ENCODE measurements at regions not wholly inside any gene's neighbourhood (a gene's known extent, or its start where the extent isn't known, plus 50 kb on each side); places are given as distances from the start of the nearest gene placed in this dataset.
"Not testable (repeated sequence)": the region's sequence is repeated elsewhere in the genome, so short reads cannot be mapped to it uniquely, and the experiment has no call there.

GRCh38 chr11:69205743-69206612 is 50.2 kb downstream of the SMIM38 start:
- H3K36me3 Mint-ChIP-seq (ENCODE audit: low read depth), result no peaks in the 10 kb centered on the region
- no peak overlapping the region for H3K27ac Mint-ChIP-seq
- no peaks in the 10 kb centered on the region for H3K9me3 Mint-ChIP-seq
- no peak overlapping the region for H3K4me3 Mint-ChIP-seq
- no peaks in the 10 kb centered on the region for H3K27me3 Mint-ChIP-seq (ENCODE audit: low read depth)
- DNase-seq (ENCODE audit: low spot score), result no peak
- H3K4me1 Mint-ChIP-seq (ENCODE audit: low read depth), result no peaks in the 10 kb centered on the region

GRCh38 chr11:69206613-69206965 is 50.9 kb downstream of the SMIM38 start:
- not testable (repeated sequence) for H3K4me3 Mint-ChIP-seq; DNase-seq (ENCODE audit: low spot score); H3K27me3 Mint-ChIP-seq (ENCODE audit: low read depth); H3K36me3 Mint-ChIP-seq (ENCODE audit: low read depth); H3K9me3 Mint-ChIP-seq; H3K27ac Mint-ChIP-seq; H3K4me1 Mint-ChIP-seq (ENCODE audit: low read depth)

DNA sequence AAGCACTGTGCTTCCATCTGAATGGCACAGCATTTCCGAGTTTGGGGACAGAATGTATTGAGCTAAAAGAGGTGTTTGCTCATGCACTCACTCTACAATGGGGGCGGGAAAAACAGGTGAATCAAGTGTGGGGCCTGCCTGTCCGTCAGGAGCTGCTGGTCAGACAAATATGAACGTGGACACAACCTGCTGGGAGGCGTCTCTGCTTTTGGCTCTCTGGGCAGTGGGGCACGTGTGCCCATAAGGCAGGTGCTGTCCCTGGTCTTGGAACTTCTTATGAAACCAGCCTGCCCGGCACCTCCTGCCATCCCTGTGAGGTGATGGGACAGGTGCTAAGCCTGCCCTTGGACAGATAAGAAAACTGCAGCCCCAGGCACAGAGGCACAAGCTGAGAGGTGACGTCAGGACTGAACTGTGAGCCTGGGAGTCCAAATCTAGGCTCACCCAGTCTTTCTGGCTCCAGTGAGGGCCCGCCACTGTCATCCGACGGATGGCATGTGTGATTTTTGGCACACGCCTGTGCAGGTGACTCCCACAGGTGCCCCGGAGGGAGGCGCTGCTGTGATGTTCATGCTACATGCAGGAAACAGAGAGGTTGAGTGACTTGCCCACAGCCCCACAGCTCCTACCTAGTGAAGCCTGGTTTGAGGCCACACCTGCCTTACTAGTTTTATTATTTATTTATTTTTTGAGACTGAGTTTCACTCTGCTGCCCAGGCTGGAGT is 51.6 kb downstream of the SMIM38 start:
- Mint-ChIP-seq H3K27ac (no peak overlapping the region), H3K27me3 (ENCODE audit: low read depth) (no peaks in the 10 kb centered on the region), H3K36me3 (ENCODE audit: low read depth) (no peaks in the 10 kb centered on the region), H3K4me3 (no peak overlapping the region), H3K4me1 (ENCODE audit: low read depth) (no peaks in the 10 kb centered on the region), H3K9me3 (no peaks in the 10 kb centered on the region)
- no peak for DNase-seq (ENCODE audit: low spot score)

GRCh38 chr11:69208190-69209037 is 52.7 kb downstream of the SMIM38 start:
- Mint-ChIP-seq H3K4me3 (no peak overlapping the region), H3K4me1 (ENCODE audit: low read depth) (peaks cover 2% of the 10 kb centered on the region), H3K36me3 (ENCODE audit: low read depth) (no peaks in the 10 kb centered on the region), H3K27ac (no peak overlapping the region), H3K27me3 (ENCODE audit: low read depth) (no peaks in the 10 kb centered on the region), H3K9me3 (no peaks in the 10 kb centered on the region)
- no peak for DNase-seq (ENCODE audit: low spot score)

DNA sequence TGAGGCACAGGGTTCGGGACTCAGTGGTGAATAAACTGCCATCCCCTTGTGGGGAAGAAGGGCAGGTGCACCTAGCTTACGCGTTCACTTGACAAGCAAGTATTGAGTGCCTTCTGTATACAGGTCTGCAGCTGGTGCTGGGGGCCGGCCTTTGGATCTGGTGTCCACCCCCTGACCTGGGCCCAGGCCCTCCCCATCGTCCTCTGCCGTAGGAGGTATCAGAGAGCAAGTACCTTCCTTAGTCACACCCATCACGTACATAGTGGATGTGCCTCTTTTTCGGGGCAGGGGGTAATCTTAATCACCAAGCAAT is 53.3 kb downstream of the SMIM38 start:
- Mint-ChIP-seq H3K27me3 (ENCODE audit: low read depth) (no peaks in the 10 kb centered on the region), H3K27ac (no peak overlapping the region), H3K9me3 (no peaks in the 10 kb centered on the region), H3K4me3 (no peak overlapping the region), H3K36me3 (ENCODE audit: low read depth) (no peaks in the 10 kb centered on the region), H3K4me1 (ENCODE audit: low read depth) (peaks cover 6% of the 10 kb centered on the region)
- no peak for DNase-seq (ENCODE audit: low spot score)

- no peaks in the 10 kb centered on the region for H3K36me3 Mint-ChIP-seq (ENCODE audit: low read depth)
- no peaks in the 10 kb centered on the region for H3K27me3 Mint-ChIP-seq (ENCODE audit: low read depth)
- H3K9me3 Mint-ChIP-seq, result no peaks in the 10 kb centered on the region
- no peak overlapping the region for H3K4me3 Mint-ChIP-seq
- H3K27ac Mint-ChIP-seq, result no peak overlapping the region
- DNase-seq (ENCODE audit: low spot score), result no peak
- H3K4me1 Mint-ChIP-seq (ENCODE audit: low read depth), result peaks cover 6% of the 10 kb centered on the region
These were observed 53.9 kb downstream of the SMIM38 start for GRCh38 chr11:69209421-69210309.

DNA sequence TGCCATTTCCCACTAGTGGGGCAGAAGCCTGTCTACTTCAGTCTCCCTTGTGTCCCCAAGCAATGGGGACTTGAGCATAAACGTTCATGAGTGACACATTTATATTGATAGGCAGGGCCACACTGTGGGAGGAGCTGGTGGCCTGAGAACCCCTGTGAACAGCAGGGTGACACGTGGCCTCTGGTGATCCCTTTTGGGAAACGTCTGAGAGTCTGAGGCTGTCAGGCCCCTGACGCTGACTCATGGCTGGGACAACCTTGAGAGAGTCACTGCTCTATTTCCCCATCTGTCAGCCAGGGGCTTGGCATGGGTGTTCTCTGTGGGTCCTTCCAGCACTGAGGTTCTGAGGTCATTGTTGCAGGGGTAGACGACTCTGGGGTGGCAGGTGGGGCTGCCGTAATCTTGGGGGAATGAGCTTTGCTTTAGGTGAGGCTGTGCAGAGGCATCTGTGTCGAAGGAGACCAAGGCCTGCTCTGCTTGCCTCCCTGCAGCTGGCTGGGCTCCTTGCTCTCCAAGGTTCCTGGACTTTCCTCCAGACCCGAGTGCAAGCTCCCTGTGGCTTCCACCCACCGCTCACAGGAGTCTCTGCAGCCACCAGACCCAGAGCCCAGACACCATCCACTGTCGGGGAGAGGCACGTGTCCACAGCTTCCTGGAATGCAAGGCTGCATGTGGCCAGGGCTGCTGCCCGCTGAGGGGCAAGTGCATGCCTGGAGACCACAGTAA is 54.7 kb downstream of the SMIM38 start:
- Mint-ChIP-seq H3K36me3 (ENCODE audit: low read depth) (no peaks in the 10 kb centered on the region), H3K4me3 (no peak overlapping the region), H3K9me3 (no peaks in the 10 kb centered on the region), H3K4me1 (ENCODE audit: low read depth) (peaks cover 6% of the 10 kb centered on the region), H3K27ac (no peak overlapping the region), H3K27me3 (ENCODE audit: low read depth) (no peaks in the 10 kb centered on the region)
- DNase-seq (ENCODE audit: low spot score), result no peak

GRCh38 chr11:69211540-69211919 is 55.8 kb downstream of the SMIM38 start:
- H3K27ac Mint-ChIP-seq, result no peak overlapping the region
- peaks cover 6% of the 10 kb centered on the region for H3K4me1 Mint-ChIP-seq (ENCODE audit: low read depth)
- H3K4me3 Mint-ChIP-seq, result no peak overlapping the region
- no peaks in the 10 kb centered on the region for H3K36me3 Mint-ChIP-seq (ENCODE audit: low read depth)
- H3K9me3 Mint-ChIP-seq, result no peaks in the 10 kb centered on the region
- H3K27me3 Mint-ChIP-seq (ENCODE audit: low read depth), result no peaks in the 10 kb centered on the region
- no peak for DNase-seq (ENCODE audit: low spot score)

DNA sequence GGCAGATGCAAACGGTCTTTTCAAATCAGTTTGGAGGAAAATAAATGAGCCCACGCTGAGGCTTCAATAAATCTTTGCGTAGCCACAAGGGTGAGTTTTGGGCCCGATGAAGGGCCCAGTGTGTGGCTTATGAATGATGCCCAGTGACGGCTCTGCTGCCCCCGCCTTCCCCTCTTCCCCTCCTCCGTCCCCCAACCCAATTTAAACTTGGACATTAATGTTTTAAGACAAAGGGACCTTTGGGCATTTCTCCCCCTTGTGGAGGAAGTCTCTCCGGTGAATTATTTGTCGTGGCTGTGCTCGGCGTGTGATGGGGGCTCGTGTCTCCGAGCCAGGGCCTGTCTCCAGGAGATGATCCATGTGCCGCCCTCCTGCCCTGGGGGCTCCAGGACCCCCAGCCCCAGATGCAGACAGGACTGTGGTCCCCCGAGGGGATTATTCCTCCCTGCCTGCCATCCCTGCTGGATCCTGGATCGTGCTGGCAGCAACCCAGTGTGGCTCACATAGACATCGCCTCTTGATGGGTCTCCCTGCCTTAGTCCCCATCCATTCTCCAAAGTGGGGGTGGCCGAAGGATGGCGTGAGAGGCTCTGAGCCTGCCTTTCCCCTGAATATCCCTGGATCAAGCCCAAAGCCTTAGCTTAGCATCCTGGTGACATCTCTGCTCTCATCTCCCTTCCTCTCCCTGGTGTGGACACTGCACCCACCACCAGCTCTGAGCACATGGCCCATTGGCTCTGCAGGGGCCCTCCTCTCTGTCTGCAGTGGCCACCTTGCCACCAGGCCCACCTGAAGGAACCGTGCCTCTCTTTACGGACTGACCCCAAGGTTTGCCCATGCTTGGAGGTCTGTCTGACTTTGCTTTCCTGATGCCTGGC is 56.4 kb downstream of the SMIM38 start:
- Mint-ChIP-seq H3K4me1 (ENCODE audit: low read depth) (peaks cover 6% of the 10 kb centered on the region), H3K9me3 (no peaks in the 10 kb centered on the region), H3K36me3 (ENCODE audit: low read depth) (no peaks in the 10 kb centered on the region), H3K4me3 (no peak overlapping the region), H3K27me3 (ENCODE audit: low read depth) (no peaks in the 10 kb centered on the region), H3K27ac (no peak overlapping the region)
- DNase-seq (ENCODE audit: low spot score), result no peak

DNA sequence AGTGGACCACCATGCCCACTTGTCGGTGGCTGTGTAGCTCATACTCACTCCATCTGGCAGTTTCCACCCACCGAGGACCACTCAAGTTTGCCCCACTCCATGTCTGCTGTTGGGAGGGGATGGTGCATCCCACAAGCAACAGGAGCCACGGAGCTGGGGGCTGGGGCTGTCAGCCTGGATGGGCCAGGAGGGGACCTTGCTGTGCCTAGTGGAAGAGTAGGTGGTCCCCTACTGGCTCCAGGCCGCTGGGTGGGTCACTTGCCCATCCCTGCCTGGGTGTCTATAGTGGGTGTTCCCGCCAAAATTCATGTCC is 57.0 kb downstream of the SMIM38 start:
- Mint-ChIP-seq H3K27ac (no peak overlapping the region), H3K27me3 (ENCODE audit: low read depth) (no peaks in the 10 kb centered on the region), H3K4me1 (ENCODE audit: low read depth) (peaks cover 6% of the 10 kb centered on the region), H3K4me3 (no peak overlapping the region), H3K36me3 (ENCODE audit: low read depth) (no peaks in the 10 kb centered on the region), H3K9me3 (no peaks in the 10 kb centered on the region)
- DNase-seq (ENCODE audit: low spot score), result no peak

- Mint-ChIP-seq H3K27ac (no peak overlapping the region), H3K36me3 (ENCODE audit: low read depth) (no peaks in the 10 kb centered on the region), H3K4me3 (no peak overlapping the region), H3K4me1 (ENCODE audit: low read depth) (peaks cover 6% of the 10 kb centered on the region), H3K27me3 (ENCODE audit: low read depth) (no peaks in the 10 kb centered on the region), H3K9me3 (no peaks in the 10 kb centered on the region)
- peak; percentile 15 for DNase-seq (ENCODE audit: low spot score)
These were observed 57.6 kb downstream of the SMIM38 start for GRCh38 chr11:69213316-69213715.

DNA sequence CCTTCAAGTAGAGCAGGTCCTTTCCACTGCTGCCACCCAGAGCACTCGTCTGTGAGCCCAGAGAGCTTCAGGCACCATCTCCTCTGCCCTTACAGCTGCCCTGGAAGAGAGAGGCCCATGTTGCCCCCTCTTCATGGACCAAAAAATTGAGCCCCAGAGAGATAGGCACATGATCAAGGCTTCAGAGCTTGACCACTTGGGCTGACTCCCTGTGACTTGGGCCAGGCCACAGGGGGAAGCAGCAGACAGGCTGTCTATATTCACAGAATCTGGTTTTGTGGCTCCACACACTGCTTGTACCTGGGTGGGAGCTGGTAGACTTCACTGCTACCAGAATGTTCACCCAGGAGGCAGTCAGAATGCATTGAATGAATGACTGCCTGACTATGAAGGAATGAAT is 58.2 kb downstream of the SMIM38 start:
- DNase-seq (ENCODE audit: low spot score), result no peak
- no peak overlapping the region for H3K27ac Mint-ChIP-seq
- no peaks in the 10 kb centered on the region for H3K27me3 Mint-ChIP-seq (ENCODE audit: low read depth)
- no peaks in the 10 kb centered on the region for H3K9me3 Mint-ChIP-seq
- peaks cover 6% of the 10 kb centered on the region for H3K4me1 Mint-ChIP-seq (ENCODE audit: low read depth)
- H3K4me3 Mint-ChIP-seq, result no peak overlapping the region
- H3K36me3 Mint-ChIP-seq (ENCODE audit: low read depth), result no peaks in the 10 kb centered on the region
